ENCODE measurements at regions not wholly inside any gene's neighbourhood (a gene's known extent, or its start where the extent isn't known, plus 50 kb on each side); places are given as distances from the start of the nearest gene placed in this dataset.
"Not testable (repeated sequence)": the region's sequence is repeated elsewhere in the genome, so short reads cannot be mapped to it uniquely, and the experiment has no call there.

DNA sequence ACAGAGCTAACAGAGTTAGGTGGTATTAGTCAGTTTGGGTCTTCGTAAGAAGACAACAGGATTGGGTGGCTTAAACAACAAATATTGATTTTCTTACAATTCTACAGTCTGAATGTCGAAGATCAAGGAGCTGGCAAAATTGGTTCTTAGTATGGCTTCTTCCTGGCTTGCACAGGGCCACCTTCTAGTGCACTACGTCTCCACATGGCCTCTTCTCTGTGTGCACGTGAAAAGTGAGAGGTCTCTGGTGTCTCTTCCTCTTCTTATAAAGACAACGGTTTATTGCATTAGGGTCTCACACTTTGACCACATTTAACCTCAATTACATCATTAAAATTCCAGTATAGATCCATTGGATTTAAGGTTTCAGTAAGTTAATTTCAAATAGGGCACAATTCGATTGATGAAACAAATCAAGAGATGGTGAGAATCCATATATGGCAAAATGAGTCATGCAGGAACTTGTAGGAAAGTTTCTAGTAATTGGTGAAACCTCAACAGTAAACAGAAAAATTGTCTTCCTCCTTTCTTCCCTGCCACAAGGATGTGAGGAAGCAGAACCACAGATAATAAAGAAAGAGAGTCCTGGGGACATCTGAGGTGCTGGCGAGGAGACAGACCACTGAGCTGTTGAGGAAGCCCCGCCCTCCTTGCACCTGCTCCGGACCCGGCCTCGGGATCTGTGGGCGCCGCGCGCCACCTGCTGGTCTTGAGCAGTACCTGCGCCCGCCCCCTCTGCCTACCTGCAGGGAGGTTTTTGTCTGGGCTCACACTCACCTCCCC, 846.7 kb downstream of the TMEM121 start:
- H3K4me3 ChIP-seq: no peak overlapping the region
- DNase-seq (peak in 1 of 2 donors; percentile 50), ATAC-seq (no peak)
- no peak overlapping the region for H3K27ac ChIP-seq
- no peaks in the 10 kb centered on the region for H3K4me1 ChIP-seq
- 27 to 36% (median 28%) methylated on average over 17 of the region's 17 CpGs for WGBS, 3 donors
- H3K36me3 ChIP-seq (ENCODE audit: insufficient read depth in 1 of 2, low read depth in 1 of 2): no peaks in the 10 kb centered on the region
- no peaks in the 10 kb centered on the region for H3K9me3 ChIP-seq
- TF ChIP-seq, protein P1, sequence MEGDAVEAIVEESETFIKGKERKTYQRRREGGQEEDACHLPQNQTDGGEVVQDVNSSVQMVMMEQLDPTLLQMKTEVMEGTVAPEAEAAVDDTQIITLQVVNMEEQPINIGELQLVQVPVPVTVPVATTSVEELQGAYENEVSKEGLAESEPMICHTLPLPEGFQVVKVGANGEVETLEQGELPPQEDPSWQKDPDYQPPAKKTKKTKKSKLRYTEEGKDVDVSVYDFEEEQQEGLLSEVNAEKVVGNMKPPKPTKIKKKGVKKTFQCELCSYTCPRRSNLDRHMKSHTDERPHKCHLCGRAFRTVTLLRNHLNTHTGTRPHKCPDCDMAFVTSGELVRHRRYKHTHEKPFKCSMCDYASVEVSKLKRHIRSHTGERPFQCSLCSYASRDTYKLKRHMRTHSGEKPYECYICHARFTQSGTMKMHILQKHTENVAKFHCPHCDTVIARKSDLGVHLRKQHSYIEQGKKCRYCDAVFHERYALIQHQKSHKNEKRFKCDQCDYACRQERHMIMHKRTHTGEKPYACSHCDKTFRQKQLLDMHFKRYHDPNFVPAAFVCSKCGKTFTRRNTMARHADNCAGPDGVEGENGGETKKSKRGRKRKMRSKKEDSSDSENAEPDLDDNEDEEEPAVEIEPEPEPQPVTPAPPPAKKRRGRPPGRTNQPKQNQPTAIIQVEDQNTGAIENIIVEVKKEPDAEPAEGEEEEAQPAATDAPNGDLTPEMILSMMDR (IDR thresholded peaks at IDR 0.05): peak; percentile 11
- intact Hi-C loops (cut with DNase I): no loop called here
- H3K27me3 ChIP-seq (ENCODE audit: insufficient read depth in 3 of 3, low read length in 2 of 3): no peaks in the 10 kb centered on the region

DNA sequence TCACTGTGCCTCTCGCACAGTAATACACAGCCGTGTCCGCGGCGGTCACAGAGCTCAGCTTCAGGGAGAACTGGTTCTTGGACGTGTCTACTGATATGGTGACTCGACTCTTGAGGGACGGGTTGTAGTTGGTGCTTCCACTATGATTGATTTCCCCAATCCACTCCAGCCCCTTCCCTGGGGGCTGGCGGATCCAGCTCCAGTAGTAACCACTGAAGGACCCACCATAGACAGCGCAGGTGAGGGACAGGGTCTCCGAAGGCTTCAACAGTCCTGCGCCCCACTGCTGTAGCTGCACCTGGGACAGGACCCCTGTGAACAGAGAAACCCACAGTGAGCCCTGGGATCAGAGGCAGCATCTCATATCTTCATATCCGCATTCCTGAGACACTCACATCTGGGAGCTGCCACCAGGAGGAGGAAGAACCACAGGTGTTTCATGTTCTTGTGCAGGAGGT, 847.3 kb downstream of the TMEM121 start:
- H3K27me3 ChIP-seq (ENCODE audit: insufficient read depth in 3 of 3, low read length in 2 of 3); H3K36me3 ChIP-seq (ENCODE audit: insufficient read depth in 1 of 2, low read depth in 1 of 2); DNase-seq; H3K27ac ChIP-seq; ATAC-seq; H3K4me1 ChIP-seq; H3K4me3 ChIP-seq; intact Hi-C loops (cut with DNase I); H3K9me3 ChIP-seq: not testable (repeated sequence)
- WGBS, 3 donors: 53 to 63% (median 62%) methylated on average over 13 of the region's 13 CpGs

DNA sequence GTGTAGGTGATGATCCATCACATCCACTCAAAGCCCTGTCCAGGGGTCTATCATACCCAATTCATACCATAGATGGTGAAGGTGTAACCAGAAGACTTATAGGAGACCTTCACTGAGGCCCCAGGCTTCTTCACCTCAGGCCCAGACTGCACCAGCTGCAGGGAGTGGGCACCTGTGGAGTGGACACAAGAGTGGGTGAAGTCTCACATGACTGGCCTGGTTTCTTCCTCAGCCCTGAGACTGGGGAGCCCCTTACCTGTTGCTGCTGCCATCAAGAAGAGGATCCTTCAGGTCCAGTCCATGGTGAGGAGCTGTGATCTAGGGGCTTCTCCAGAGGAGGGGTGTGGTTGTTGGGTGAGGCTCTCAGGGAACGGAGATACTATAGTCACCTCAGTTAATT, 851.0 kb downstream of the TMEM121 start:
- ATAC-seq (no peak), DNase-seq (no peak)
- H3K27ac ChIP-seq: no peak overlapping the region
- H3K9me3 ChIP-seq: no peaks in the 10 kb centered on the region
- no peaks in the 10 kb centered on the region for H3K4me1 ChIP-seq
- no peaks in the 10 kb centered on the region for H3K36me3 ChIP-seq (ENCODE audit: insufficient read depth in 1 of 2, low read depth in 1 of 2)
- WGBS, 3 donors: 58 to 87% (median 71%) methylated on average over 1 of the region's 1 CpG
- intact Hi-C loops (cut with DNase I): no loop called here
- no peak overlapping the region for H3K4me3 ChIP-seq
- no peaks in the 10 kb centered on the region for H3K27me3 ChIP-seq (ENCODE audit: insufficient read depth in 3 of 3, low read length in 2 of 3)
- TF ChIP-seq, protein P1 (IDR thresholded peaks at IDR 0.05): no peak

DNA sequence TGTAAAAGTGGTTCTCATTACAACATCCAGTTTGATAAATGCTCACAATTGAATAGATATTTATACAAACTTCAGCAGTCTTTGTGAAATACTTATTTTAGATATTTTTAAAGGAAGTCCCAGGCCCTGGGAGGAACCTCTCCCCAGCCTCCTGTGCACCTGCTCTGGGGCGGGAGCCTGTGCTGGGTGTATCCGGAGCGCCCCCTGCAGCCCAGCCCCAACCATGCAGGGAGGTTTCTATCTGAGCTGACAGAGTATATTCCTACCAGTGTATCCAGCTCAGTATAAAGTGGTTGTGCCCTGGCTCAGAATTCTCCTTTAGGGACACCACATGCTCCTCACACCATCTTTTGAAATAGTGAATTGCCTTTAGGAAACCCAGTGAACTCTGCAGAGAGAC, 851.8 kb downstream of the TMEM121 start:
- Histone ChIP-seq H3K4me3 (no peak overlapping the region), H3K4me1 (no peaks in the 10 kb centered on the region), H3K36me3 (ENCODE audit: insufficient read depth in 1 of 2, low read depth in 1 of 2) (no peaks in the 10 kb centered on the region), H3K27me3 (ENCODE audit: insufficient read depth in 3 of 3, low read length in 2 of 3) (no peaks in the 10 kb centered on the region), H3K27ac (no peak overlapping the region), H3K9me3 (no peaks in the 10 kb centered on the region)
- TF ChIP-seq, protein P1 (IDR thresholded peaks at IDR 0.05): no peak
- DNase-seq: no peak
- no peak for ATAC-seq
- intact Hi-C loops (cut with DNase I): no loop called here
- 5 to 12% (median 7%) methylated on average over 3 of the region's 3 CpGs for WGBS, 3 donors

DNA sequence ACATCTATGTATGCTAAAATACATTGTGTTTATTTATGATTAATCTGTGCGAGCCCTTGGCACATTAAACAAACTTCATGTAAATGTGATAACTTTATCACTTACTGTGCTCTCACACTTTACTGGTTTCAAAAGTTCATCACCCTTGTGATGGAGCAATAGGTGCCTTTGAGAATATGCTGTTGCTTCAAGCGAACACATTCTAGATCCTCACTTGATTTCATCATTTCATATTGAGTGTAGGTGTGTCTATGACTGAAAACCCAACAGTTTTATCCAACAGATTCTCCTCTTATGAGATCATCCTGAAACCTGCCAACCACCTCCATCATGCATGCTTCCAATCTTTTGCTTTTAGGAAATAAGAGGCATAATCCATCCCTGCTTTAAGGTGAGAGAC, 854.4 kb downstream of the TMEM121 start:
- Histone ChIP-seq H3K27me3 (ENCODE audit: insufficient read depth in 3 of 3, low read length in 2 of 3) (no peaks in the 10 kb centered on the region), H3K4me3 (no peak overlapping the region), H3K36me3 (ENCODE audit: insufficient read depth in 1 of 2, low read depth in 1 of 2) (no peaks in the 10 kb centered on the region), H3K9me3 (no peaks in the 10 kb centered on the region), H3K4me1 (no peaks in the 10 kb centered on the region), H3K27ac (no peak overlapping the region)
- no peak for ATAC-seq
- DNase-seq: no peak
- TF ChIP-seq, protein P1 (IDR thresholded peaks at IDR 0.05): no peak
- WGBS, 3 donors: 59 to 71% (median 63%) methylated on average over 2 of the region's 2 CpGs
- intact Hi-C loops (cut with DNase I): no loop called here

DNA sequence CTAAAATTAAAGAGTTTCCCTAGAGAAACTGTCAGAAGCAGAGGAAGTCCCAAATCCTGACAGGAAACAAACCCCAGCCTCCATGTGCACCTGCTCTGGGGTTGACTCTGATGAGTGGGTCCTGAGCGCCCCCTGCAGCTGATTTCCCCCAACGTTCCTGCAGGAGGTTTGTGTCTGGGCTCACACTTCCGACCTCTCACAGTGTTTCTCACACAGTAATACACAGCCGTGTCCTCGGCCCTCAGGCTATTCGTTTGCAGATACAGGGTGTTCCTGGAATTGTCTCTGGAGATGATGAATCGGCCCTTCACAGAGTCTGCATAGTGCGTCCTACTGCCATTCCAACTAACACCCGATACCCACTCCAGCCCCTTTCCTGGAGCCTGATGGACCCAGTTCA, 862.8 kb downstream of the TMEM121 start:
- H3K9me3 ChIP-seq; H3K4me1 ChIP-seq; H3K4me3 ChIP-seq; DNase-seq; intact Hi-C loops (cut with DNase I); H3K36me3 ChIP-seq (ENCODE audit: insufficient read depth in 1 of 2, low read depth in 1 of 2); ATAC-seq; H3K27ac ChIP-seq; H3K27me3 ChIP-seq (ENCODE audit: insufficient read depth in 3 of 3, low read length in 2 of 3): not testable (repeated sequence)
- WGBS, 3 donors: 60 to 68% (median 64%) methylated on average over 8 to 9 of the region's 9 CpGs
